ENCODE measurements at regions not wholly inside any gene's neighbourhood (a gene's known extent, or its start where the extent isn't known, plus 50 kb on each side); places are given as distances from the start of the nearest gene placed in this dataset.

GRCh38 chr13:58480061-58480460, 848.5 kb downstream of the PCDH17 start:
- TF ChIP-seq CTCF (conservative IDR thresholded peaks at IDR 0.05; ENCODE audit: low read length) (no peak), EZH2phosphoT487 (IDR thresholded peaks at IDR 0.05; ENCODE audit: borderline replicate concordance) (no peak)
